Stimulated activated naive CD4-positive, alpha-beta T cell (primary cell): ENCODE measurements at regions not wholly inside any gene's neighbourhood (a gene's known extent, or its start where the extent isn't known, plus 50 kb on each side); places are given as distances from the start of the nearest gene placed in this dataset.

ENCODE experiments used
- DNase-seq, 6 experiments: peaks; one replicate each; lab custom pipeline; 2025; lab: John Stamatoyannopoulos, UW

DNA sequence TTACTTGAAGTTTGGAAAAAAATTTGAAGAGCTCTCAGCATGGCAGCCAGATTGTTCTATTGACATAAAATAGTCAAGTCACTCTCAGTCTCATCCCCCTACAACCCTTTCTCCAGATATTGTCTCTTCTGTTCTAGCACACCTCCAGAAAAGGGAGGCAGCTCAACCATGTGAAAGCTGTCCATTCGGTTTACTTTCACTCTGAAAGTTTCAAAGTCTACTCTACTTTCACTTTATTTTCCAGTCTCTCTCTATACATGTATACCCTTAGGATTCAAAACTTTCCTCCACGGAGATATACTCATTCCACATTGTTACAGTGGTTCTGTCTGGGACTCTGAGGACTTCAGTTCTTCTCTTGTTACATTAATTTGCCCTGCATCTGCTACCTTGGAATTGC, 111.0 kb upstream of the STAC start:
- DNase-seq, result no peak

- DNase-seq, result no peak
Observed at GRCh38 chr3:36282766-36283165, 97.5 kb upstream of the STAC start.

DNA sequence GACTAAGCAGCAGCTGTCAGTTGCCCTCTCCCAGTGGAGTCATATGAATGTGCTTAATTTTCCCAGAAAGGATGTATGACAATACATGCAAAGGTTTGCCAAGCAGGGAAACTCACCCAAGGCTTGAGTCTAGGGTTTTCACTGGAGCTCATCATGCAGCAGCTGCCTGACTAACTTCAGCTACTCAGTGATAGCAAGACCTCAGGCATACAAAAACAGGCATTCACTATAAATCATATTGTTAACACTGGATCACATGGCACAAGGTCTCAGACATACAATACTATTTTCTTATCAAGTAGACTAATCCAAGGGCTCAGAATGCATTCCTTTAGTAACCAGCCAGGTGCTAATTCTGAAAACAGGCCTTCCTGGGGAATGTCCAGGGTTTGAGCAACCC, 85.0 kb upstream of the STAC start:
- DNase-seq, result no peak

DNA sequence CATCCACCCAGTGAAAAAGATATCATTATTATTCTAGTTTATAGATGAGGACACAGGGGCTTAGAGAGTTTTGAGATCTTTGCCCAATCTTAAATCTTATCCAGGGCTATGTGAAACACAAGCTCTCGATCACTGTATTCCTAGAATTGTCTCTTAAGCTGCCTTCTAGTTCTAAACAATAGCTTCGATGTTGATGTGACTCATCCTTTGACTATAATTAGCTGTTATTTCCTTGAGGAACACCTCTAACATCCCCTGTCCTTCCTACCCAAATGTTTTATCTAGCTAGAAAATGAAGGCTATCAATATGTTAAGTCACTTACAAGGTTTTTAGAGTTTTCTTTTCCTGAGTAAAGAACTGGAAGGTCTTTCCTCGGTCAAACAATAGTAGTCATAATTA, 83.1 kb upstream of the STAC start:
- no peak for DNase-seq

GRCh38 chr3:36298188-36298587, 82.1 kb upstream of the STAC start:
- DNase-seq, result no peak

GRCh38 chr3:36302158-36302509, 78.2 kb upstream of the STAC start:
- DNase-seq, result no peak

DNA sequence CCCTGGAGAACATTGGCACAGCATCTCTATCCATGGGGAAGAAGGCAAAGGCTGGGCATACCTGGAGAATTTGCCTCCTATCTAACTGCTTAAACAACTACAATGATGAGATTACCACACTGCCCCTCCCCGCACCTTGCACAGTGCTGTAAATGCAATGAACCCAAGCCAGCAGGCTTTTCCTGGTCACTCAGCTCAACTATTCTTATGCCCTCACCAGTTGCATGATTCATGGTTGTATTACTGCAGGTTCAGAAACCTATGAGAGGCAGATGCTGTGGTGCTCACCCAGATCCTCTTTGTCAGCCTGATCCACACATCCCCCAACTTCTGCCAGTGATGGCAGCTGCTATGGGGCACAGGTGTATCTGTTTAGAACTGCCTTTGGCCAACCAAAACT, 77.7 kb upstream of the STAC start:
- DNase-seq, result no peak

DNA sequence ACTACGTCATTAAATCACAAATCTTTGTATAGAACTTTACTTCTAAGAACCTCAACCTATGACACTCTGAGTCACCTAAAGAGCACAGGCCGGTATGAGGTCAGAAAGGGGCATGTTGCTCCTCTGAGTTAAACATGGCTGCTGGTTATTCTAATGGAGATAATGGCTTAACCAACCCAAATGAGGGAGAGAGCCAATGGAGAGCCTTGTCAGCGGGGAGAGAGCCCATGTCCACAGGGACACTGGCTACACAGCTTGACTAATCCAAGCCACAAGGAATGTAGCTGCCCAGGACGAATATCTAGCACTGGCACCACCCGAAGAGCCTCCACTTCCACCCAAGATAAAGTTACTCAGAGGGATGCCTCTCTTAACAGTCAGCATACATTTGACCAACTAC, 77.0 kb upstream of the STAC start:
- DNase-seq, result no peak

DNA sequence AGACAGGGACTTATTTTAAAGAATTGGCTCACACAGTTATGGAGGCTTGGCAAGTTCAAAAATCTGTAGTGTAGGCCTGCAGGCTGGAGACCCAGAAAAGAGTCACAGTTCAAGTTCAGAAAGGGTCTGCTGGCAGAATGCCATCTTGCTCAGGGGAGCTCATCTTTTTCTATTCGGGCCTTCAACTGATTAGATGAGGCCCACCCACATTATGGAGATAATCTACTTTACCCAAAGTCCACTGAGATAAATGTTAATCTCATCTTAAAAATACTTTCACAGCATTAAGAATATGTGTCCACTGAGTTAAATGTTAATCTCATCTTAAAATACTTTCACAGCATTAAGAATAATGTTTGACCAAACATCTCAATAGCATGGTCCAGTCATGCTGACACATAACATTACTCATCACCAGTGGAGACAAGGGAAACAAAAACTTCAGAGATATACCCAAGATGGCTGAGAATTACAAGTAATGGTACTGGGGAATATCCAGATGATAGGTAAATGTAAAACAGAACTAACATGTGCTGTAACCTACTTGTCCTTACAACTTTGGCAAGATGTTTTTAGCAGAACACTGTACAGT, 74.3 kb upstream of the STAC start:
- no peak for DNase-seq

GRCh38 chr3:36309092-36309491, 71.2 kb upstream of the STAC start:
- no peak for DNase-seq

DNA sequence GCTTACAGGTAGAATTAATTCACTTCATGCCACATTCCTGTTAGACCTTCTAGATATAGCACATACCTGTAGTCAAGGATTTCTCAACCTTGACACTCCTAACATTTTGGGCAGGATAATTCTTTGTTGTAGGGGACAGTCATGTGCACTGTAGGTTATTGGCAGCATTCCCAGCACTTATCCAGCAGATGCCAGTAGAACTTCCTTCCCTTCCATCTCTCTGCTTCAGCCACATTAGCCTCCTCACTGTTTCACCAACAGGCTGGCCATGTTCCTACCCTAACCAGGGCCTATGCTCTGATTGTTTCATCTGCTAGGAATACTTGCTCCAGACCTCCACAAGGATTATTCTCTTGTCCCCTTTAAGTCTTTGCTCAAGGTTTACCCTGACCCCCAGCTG, 68.0 kb upstream of the STAC start:
- DNase-seq, result no peak

DNA sequence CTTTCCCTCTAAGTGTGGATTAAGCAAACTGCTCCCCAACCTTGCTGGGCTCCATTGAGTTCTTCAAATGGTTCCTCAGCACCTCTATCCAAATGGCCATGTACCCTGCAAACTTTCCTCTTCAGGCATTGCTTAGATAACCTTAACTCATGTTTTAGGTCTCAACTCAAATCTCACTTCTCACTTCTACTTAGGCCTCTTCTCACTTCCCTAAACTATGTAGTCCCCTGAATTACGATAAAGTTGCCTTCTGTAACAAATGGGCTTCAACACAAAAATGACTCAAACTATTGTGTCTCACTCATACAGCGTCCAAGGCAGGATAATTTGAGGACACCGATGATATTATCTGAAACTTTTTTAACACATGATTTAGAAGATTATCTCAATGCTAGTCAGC, 62.4 kb upstream of the STAC start:
- no peak for DNase-seq

DNA sequence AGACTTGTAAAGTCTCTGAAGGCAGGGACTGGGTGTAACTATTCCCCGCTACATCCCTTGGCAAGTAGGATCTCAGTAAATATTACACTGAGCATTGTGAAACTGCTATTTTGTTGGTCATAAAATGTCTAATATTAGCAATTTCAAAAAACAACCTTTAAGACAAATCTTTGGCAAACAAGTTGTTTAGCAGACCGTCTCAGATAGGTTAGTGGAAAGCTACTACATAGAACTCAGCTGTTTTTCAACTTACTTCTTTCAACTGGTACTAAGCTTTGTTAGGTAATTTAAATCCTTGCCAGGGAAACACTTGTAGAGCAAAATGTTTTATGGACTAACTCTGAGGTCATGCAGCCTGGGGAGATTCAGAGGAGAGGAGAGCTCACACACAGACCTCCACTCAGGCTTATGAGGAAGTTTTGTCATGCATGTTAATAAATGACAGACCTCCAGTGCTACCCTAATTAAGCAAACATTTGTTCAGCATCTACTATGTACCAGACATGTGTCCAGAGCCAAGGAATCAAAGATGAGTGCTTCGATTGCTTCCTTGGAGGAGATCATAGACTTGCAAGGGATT, 61.6 kb upstream of the STAC start:
- no peak for DNase-seq

- DNase-seq, result no peak
Observed at GRCh38 chr3:36319680-36320079, 60.6 kb upstream of the STAC start.
